HT1080 (cell line): ENCODE measurements at regions not wholly inside any gene's neighbourhood (a gene's known extent, or its start where the extent isn't known, plus 50 kb on each side); places are given as distances from the start of the nearest gene placed in this dataset. TPM values are rescaled to one million over a fixed set of nuclear protein-coding genes. Genes with fewer than 3 reads are reported as not detected.

Experiments
- DNase-seq: peaks from one replicate; pipeline ENCODE4 v3.0.0-alpha.2; 2015; ENCODE audit warnings: low read depth
- small RNA-seq: library from RNA; depleted of rRNA; stranded (forward); fragments of <200 nt; gene quantifications from one replicate; pipeline ENCODE3, GENCODE V24; 2014

GRCh38 chr12:16719713-16720416 is 113.9 kb upstream of the LMO3 start:
- DNase-seq = no peak

GRCh38 chr12:16716928-16717327 is 111.0 kb upstream of the LMO3 start:
- DNase-seq = no peak

- DNase-seq = no peak
Observed at GRCh38 chr12:16692099-16692498, 86.1 kb upstream of the LMO3 start.

- DNase-seq = no peak
Observed at GRCh38 chr12:16691624-16692023, 85.7 kb upstream of the LMO3 start.

- DNase-seq = no peak
Observed at GRCh38 chr12:16688200-16688599, 82.2 kb upstream of the LMO3 start.

- no peak for DNase-seq
Observed at GRCh38 chr12:16685107-16685506, 79.1 kb upstream of the LMO3 start.

- DNase-seq = no peak
Observed at GRCh38 chr12:16681196-16681595, 75.2 kb upstream of the LMO3 start.

- DNase-seq = no peak
Observed at GRCh38 chr12:16675438-16675837, 69.5 kb upstream of the LMO3 start.

GRCh38 chr12:16674885-16675284 is 68.9 kb upstream of the LMO3 start:
- DNase-seq = no peak

- peak; percentile 8 for DNase-seq
Observed at GRCh38 chr12:16670456-16671050, 64.6 kb upstream of the LMO3 start.

GRCh38 chr12:16669756-16670155 is 63.8 kb upstream of the LMO3 start:
- DNase-seq = no peak

- DNase-seq = no peak
Observed at GRCh38 chr12:16668198-16668597, 62.2 kb upstream of the LMO3 start.

GRCh38 chr12:16658699-16659098 is 52.7 kb upstream of the LMO3 start:
- no peak for DNase-seq

Small RNAs in the stretch of these regions (small RNA-seq; reads per million reads assigned to genes)
- gene RNU6-837P = not detected
